ENCODE measurements at regions not wholly inside any gene's neighbourhood (a gene's known extent, or its start where the extent isn't known, plus 50 kb on each side); places are given as distances from the start of the nearest gene placed in this dataset. TPM values are rescaled to one million over a fixed set of nuclear protein-coding genes. Genes with fewer than 3 reads are reported as not detected.
A peak's percentile ranks its signal among the peaks of the same experiment; 100 is the strongest.

GRCh38 chr12:29088611-29089219 lies 60.4 kb upstream of the FAR2 start:
- H3K9me3 ChIP-seq = no peaks in the 10 kb centered on the region
- no peak overlapping the region for H3K27ac ChIP-seq
- no peak for DNase-seq
- H3K36me3 ChIP-seq (replicated peaks in 1 of 2; ENCODE audit: insufficient read depth in 1 of 2, low read depth in 2 of 2) = no peaks in the 10 kb centered on the region
- no peak for TF ChIP-seq POLR2A (IDR thresholded peaks at IDR 0.05)
- TF ChIP-seq CTCF (IDR thresholded peaks at IDR 0.05) = peak in 1 of 7 experiments; percentile 24
- no peaks in the 10 kb centered on the region for H3K4me1 ChIP-seq
- ATAC-seq = no peak
- no peak overlapping the region for H3K4me3 ChIP-seq
- intact Hi-C loops (cut with DNase I) = no loop called here
- H3K27me3 ChIP-seq = no peaks in the 10 kb centered on the region

Small RNA genes in the stretch of these regions (small RNA-seq; reads per million reads assigned to genes)
- gene AC024255.1 = not detected
